ENCODE measurements at regions not wholly inside any gene's neighbourhood (a gene's known extent, or its start where the extent isn't known, plus 50 kb on each side); places are given as distances from the start of the nearest gene placed in this dataset.

GRCh38 chr20:24147961-24148360 lies 159.4 kb upstream of the GGTLC1 start:
- no peaks in the 10 kb centered on the region for H3K4me1 ChIP-seq (ENCODE audit: control insufficient read depth in 1 of 2, low read depth in 2 of 2)
- no peak for TF ChIP-seq CTCF (IDR thresholded peaks at IDR 0.05)
- H3K4me3 ChIP-seq = no peak overlapping the region
- H3K9me3 ChIP-seq = no peaks in the 10 kb centered on the region
- DNase-seq (ENCODE audit: low spot score) (no peak), ATAC-seq (ENCODE audit: insufficient number of reproducible peaks, low FRiP score, low read depth) (no peak)
- no peak overlapping the region for H3K27ac ChIP-seq
- H3K27me3 ChIP-seq (replicated peaks; ENCODE audit: insufficient read depth) = peaks cover 3% of the 10 kb centered on the region
- no peaks in the 10 kb centered on the region for H3K36me3 ChIP-seq

GRCh38 chr20:24147479-24147878 lies 158.9 kb upstream of the GGTLC1 start:
- peaks cover 3% of the 10 kb centered on the region for H3K27me3 ChIP-seq (replicated peaks; ENCODE audit: insufficient read depth)
- ATAC-seq (ENCODE audit: insufficient number of reproducible peaks, low FRiP score, low read depth) = no peak
- no peaks in the 10 kb centered on the region for H3K4me1 ChIP-seq (ENCODE audit: control insufficient read depth in 1 of 2, low read depth in 2 of 2)
- no peak overlapping the region for H3K27ac ChIP-seq
- no peaks in the 10 kb centered on the region for H3K9me3 ChIP-seq
- no peak for DNase-seq (ENCODE audit: low spot score)
- no peak overlapping the region for H3K4me3 ChIP-seq
- no peaks in the 10 kb centered on the region for H3K36me3 ChIP-seq
- no peak for TF ChIP-seq CTCF (IDR thresholded peaks at IDR 0.05)

DNA sequence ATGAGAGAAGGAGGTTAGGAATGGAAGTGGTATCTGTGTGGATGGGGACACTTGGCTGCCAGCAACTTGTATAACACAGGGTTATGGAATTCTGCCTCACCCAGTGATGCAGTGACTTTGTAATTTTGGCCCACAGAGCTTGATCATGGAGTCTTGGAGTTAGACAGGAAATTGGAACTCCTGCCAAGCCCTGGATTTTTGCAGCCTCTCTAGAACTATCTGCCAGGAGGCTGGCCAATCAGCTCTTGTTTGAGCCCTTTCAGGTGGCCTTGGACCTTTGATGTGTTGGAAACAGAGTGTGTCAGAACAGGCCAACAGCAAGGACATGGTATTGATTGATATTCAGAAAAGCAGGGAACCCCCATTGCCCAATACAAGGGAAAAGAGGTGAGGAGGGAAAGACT lies 157.7 kb upstream of the GGTLC1 start:
- no peaks in the 10 kb centered on the region for H3K4me1 ChIP-seq (ENCODE audit: control insufficient read depth in 1 of 2, low read depth in 2 of 2)
- ATAC-seq (ENCODE audit: insufficient number of reproducible peaks, low FRiP score, low read depth) (no peak), DNase-seq (ENCODE audit: low spot score) (no peak)
- H3K9me3 ChIP-seq = no peaks in the 10 kb centered on the region
- H3K27ac ChIP-seq = no peak overlapping the region
- H3K4me3 ChIP-seq = no peak overlapping the region
- no peaks in the 10 kb centered on the region for H3K36me3 ChIP-seq
- H3K27me3 ChIP-seq (replicated peaks; ENCODE audit: insufficient read depth) = peaks cover 3% of the 10 kb centered on the region
- TF ChIP-seq CTCF (IDR thresholded peaks at IDR 0.05) = no peak

DNA sequence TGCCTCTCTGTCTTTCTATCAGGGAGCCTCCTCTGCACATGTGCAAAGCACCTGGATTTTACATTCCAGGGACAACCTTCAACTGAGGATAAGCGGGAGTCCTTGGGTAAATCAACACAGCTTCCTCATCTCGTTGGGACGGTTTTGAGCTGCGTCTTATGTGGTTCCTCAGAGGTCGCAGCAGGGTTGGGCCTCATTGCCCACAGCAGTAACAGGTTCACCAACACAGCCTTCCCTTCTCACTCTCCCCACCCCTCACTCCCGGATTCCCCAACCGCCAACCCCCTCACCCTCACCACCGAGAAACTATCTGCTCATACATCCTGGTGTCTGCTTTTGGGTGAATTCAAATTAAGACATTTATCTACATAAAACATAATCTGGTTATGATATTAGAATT lies 155.8 kb upstream of the GGTLC1 start:
- H3K4me1 ChIP-seq (ENCODE audit: control insufficient read depth in 1 of 2, low read depth in 2 of 2) = no peaks in the 10 kb centered on the region
- H3K4me3 ChIP-seq = no peak overlapping the region
- no peak for TF ChIP-seq CTCF (IDR thresholded peaks at IDR 0.05)
- no peak overlapping the region for H3K27ac ChIP-seq
- H3K9me3 ChIP-seq = no peaks in the 10 kb centered on the region
- H3K36me3 ChIP-seq = no peaks in the 10 kb centered on the region
- ATAC-seq (ENCODE audit: insufficient number of reproducible peaks, low FRiP score, low read depth) = no peak
- H3K27me3 ChIP-seq (replicated peaks; ENCODE audit: insufficient read depth) = peaks cover 3% of the 10 kb centered on the region
- no peak for DNase-seq (ENCODE audit: low spot score)

DNA sequence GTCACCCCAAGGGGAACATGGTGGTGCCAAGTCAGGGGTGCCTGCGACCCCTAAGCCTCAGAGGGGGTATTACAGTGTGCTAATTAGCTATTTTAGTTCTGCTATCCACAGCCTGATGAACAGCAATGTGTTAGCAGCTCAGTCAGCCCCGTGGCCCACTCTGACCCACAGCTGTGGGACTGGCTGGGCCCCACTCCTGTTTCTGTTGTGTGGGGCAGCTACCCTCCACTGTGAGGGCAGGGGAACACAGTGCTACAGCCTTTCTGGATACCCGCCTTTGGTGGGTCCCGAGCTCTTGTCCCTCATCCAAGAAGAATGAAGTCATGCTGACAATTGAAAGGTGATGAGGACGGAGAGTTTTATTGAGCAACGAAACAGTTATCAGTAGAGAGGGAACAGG lies 152.5 kb upstream of the GGTLC1 start:
- Histone ChIP-seq H3K4me1 (ENCODE audit: control insufficient read depth in 1 of 2, low read depth in 2 of 2) (no peaks in the 10 kb centered on the region), H3K4me3 (no peak overlapping the region), H3K9me3 (no peaks in the 10 kb centered on the region), H3K27ac (no peak overlapping the region), H3K27me3 (replicated peaks; ENCODE audit: insufficient read depth) (peaks cover 3% of the 10 kb centered on the region), H3K36me3 (no peaks in the 10 kb centered on the region)
- no peak for TF ChIP-seq CTCF (IDR thresholded peaks at IDR 0.05)
- ATAC-seq (ENCODE audit: insufficient number of reproducible peaks, low FRiP score, low read depth) = no peak
- DNase-seq (ENCODE audit: low spot score) = no peak
